ENCODE measurements at regions not wholly inside any gene's neighbourhood (a gene's known extent, or its start where the extent isn't known, plus 50 kb on each side); places are given as distances from the start of the nearest gene placed in this dataset.

GRCh38 chr3:72271216-72271615 lies 486.3 kb upstream of the PROK2 start:
- H2AFZ ChIP-seq (ENCODE audit: low read length): no peak overlapping the region
- no peak overlapping the region for H3K56ac ChIP-seq (replicated peaks; ENCODE audit: insufficient read length, low read depth, low read length)
- H4K8ac ChIP-seq (ENCODE audit: extremely low read depth, insufficient read depth, low read length): no peak overlapping the region
- DNase-seq (ENCODE audit: low read depth in 1 of 2, low spot score in 2 of 2) (no peak), FAIRE-seq (no peak)
- H3K27ac ChIP-seq (ENCODE audit: low read depth, low read length): no peak overlapping the region
- ChIA-PET CTCF (ENCODE audit: partially characterized antibody) (interaction anchor here (1.5 kb wide), 1 partner anchor 395 kb away, joined by 4 read pairs; no protein-coding TSS in a partner anchor), POLR2A (ENCODE audit: partially characterized antibody) (interaction anchor here (1.3 kb wide), 1 partner anchor 8 kb away, joined by 3 read pairs; no protein-coding TSS in a partner anchor)
- H3K4ac ChIP-seq (replicated peaks; ENCODE audit: insufficient read length, low read depth, low read length): no peak overlapping the region
- H3K27me3 ChIP-seq (replicated peaks in 1 of 4; ENCODE audit: control insufficient read depth in 3 of 4, extremely low read depth in 1 of 4, insufficient read depth in 3 of 4, low read length in 3 of 4): no peaks in the 10 kb centered on the region
- no peak overlapping the region for H3K9ac ChIP-seq (replicated peaks in 1 of 4; ENCODE audit: extremely low read depth in 1 of 4, low read depth in 3 of 4, low read length in 3 of 4)
- no peak overlapping the region for H2BK5ac ChIP-seq (ENCODE audit: low read depth, low read length)
- H2BK12ac ChIP-seq (ENCODE audit: low read depth, low read length): no peak overlapping the region
- no peak overlapping the region for H2BK120ac ChIP-seq (replicated peaks; ENCODE audit: low read depth, low read length)
- no peak overlapping the region for H3K18ac ChIP-seq (ENCODE audit: extremely low read depth, low read length)
- H3K36me3 ChIP-seq (ENCODE audit: control insufficient read depth in 2 of 4, insufficient read depth in 4 of 4, low read length in 3 of 4): no peaks in the 10 kb centered on the region
- H3K9me3 ChIP-seq (ENCODE audit: insufficient read depth in 2 of 2, low read depth in 1 of 2, low read length in 1 of 2): no peaks in the 10 kb centered on the region
- no peak overlapping the region for H3K4me3 ChIP-seq (ENCODE audit: extremely low read depth in 1 of 4, insufficient read depth in 2 of 4, low read depth in 3 of 4, low read length in 4 of 4)
- H3K4me1 ChIP-seq (replicated peaks in 1 of 4; ENCODE audit: control insufficient read depth in 3 of 4, insufficient read depth in 4 of 4, low read length in 3 of 4): peaks cover 0 to 4% (median 2%) of the 10 kb centered on the region in 4 experiments; a peak in 3 of 7 replicates
- H2BK15ac ChIP-seq (ENCODE audit: low read length): no peak overlapping the region
- no peaks in the 10 kb centered on the region for H3K79me1 ChIP-seq (ENCODE audit: low read depth, low read length)
- H2AK5ac ChIP-seq (ENCODE audit: low read depth, low read length): no peak overlapping the region
- H2BK20ac ChIP-seq (ENCODE audit: low read length): no peak overlapping the region
- H4K91ac ChIP-seq (replicated peaks; ENCODE audit: insufficient read length, low read length): no peak overlapping the region
- no peak overlapping the region for H3K14ac ChIP-seq (ENCODE audit: insufficient read length)
- H3K79me2 ChIP-seq (ENCODE audit: control insufficient read depth in 1 of 2, insufficient read depth in 2 of 2, low read length in 2 of 2): no peaks in the 10 kb centered on the region
- no peak overlapping the region for H4K5ac ChIP-seq (ENCODE audit: insufficient read length, low read depth, low read length)
- H3K4me2 ChIP-seq (ENCODE audit: insufficient read depth in 1 of 2, low read depth in 2 of 2, low read length in 2 of 2): no peak overlapping the region
- no peaks in the 10 kb centered on the region; the same call in 1 of the 2 replicates for H3K23me2 ChIP-seq (ENCODE audit: low read depth, low read length)
- no peaks in the 10 kb centered on the region for H4K20me1 ChIP-seq (replicated peaks in 1 of 2; ENCODE audit: control insufficient read depth in 1 of 2, insufficient read depth in 2 of 2, low read length in 2 of 2)
- 93% methylated on average over 6 of the region's 6 CpGs; no CpG with 5 or more reads in 1 of the 2 experiments for WGBS, 2 experiments (ENCODE audit: extremely low coverage in 1 of 2, insufficient coverage in 1 of 2, insufficient read length in 1 of 2, insufficient replicate concordance in 2 of 2, low coverage in 1 of 2, low lambda C conversion rate in 2 of 2, missing lambda C conversion rate in 1 of 2)
- H3K23ac ChIP-seq (ENCODE audit: insufficient read length): no peak overlapping the region
- TF ChIP-seq PHF8 (conservative IDR thresholded peaks at IDR 0.05; ENCODE audit: low read depth, low read length): no peak
- TF ChIP-seq EP300 (IDR thresholded peaks at IDR 0.05; ENCODE audit: borderline replicate concordance in 1 of 2, low read depth in 2 of 2, low read length in 2 of 2): no peak
- TF ChIP-seq CBX5 (IDR thresholded peaks at IDR 0.05; ENCODE audit: low read depth, low read length): no peak
- TF ChIP-seq POLR2AphosphoS5 (IDR thresholded peaks at IDR 0.05; ENCODE audit: low read depth, low read length): no peak
- TF ChIP-seq SP4 (IDR thresholded peaks at IDR 0.05; ENCODE audit: low read length): no peak
- no peak for TF ChIP-seq JUN (IDR thresholded peaks at IDR 0.05; ENCODE audit: low read depth, low read length)
- TF ChIP-seq TBP (IDR thresholded peaks at IDR 0.05; ENCODE audit: low read depth, low read length): no peak
- no peak for TF ChIP-seq YY1 (IDR thresholded peaks at IDR 0.05; ENCODE audit: low read depth, low read length)

All from H1 (cell line).